ENCODE measurements at regions not wholly inside any gene's neighbourhood (a gene's known extent, or its start where the extent isn't known, plus 50 kb on each side); places are given as distances from the start of the nearest gene placed in this dataset.
"Not testable (repeated sequence)": the region's sequence is repeated elsewhere in the genome, so short reads cannot be mapped to it uniquely, and the experiment has no call there.

DNA sequence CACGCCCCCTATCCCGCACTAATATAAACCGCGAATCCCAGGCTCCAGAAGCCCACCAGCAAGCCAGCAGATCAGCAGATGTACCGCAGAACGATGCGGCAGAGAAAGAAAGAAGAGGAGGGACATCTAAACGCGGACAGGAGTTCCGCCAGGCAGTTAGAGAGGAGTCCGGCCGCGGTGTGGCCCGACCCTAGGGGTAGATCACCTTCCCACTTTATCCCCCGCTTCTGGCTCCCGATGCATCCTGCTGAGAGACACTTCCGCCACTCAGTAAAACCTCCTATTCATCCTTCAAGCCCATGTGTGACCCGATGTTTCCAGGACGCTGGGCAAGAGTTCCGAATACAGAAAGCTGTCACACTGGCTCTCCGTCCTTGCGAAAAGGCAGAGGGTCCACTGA, 1046.8 kb downstream of the SLITRK5 start:
- CTCF ChIA-PET: no interaction called here
- H3K27ac Mint-ChIP-seq: no peak overlapping the region
- no peaks in the 10 kb centered on the region for H3K36me3 Mint-ChIP-seq (ENCODE audit: low read depth)

DNA sequence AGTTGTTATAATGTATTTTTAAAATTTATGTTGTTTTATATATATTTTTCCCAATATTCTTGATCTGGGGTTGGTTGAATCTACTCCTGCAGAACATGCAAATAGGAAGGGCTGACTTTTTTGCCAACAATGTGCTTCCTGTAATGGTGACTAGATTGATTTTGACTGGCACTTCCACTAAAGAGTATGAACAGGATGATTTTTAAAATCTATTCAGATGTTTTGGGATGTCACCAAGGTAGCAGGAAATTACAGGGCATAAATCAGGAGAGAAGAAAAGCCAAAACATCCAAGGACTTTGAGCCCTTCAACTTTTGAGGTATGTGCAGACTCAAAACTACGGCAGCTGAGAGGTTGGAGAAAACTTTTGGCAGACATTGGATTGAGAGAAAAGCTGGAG, 1047.6 kb downstream of the SLITRK5 start:
- Mint-ChIP-seq H3K4me1 (no peaks in the 10 kb centered on the region), H3K4me3 (no peak overlapping the region), H3K36me3 (ENCODE audit: low read depth) (no peaks in the 10 kb centered on the region), H3K27ac (no peak overlapping the region), H3K27me3 (no peaks in the 10 kb centered on the region), H3K9me3 (peaks cover 2% of the 10 kb centered on the region)
- ATAC-seq (ENCODE audit: low read depth) (no peak), DNase-seq (no peak)
- CTCF ChIA-PET: no interaction called here
- intact Hi-C loops (cut with micrococcal nuclease): no loop called here
- TF ChIP-seq, protein P1, sequence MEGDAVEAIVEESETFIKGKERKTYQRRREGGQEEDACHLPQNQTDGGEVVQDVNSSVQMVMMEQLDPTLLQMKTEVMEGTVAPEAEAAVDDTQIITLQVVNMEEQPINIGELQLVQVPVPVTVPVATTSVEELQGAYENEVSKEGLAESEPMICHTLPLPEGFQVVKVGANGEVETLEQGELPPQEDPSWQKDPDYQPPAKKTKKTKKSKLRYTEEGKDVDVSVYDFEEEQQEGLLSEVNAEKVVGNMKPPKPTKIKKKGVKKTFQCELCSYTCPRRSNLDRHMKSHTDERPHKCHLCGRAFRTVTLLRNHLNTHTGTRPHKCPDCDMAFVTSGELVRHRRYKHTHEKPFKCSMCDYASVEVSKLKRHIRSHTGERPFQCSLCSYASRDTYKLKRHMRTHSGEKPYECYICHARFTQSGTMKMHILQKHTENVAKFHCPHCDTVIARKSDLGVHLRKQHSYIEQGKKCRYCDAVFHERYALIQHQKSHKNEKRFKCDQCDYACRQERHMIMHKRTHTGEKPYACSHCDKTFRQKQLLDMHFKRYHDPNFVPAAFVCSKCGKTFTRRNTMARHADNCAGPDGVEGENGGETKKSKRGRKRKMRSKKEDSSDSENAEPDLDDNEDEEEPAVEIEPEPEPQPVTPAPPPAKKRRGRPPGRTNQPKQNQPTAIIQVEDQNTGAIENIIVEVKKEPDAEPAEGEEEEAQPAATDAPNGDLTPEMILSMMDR (IDR thresholded peaks at IDR 0.05): no peak
- POLR2A ChIA-PET: no interaction called here

More for the DNA sequence above, 1046.8 kb downstream of the SLITRK5 start:
- ATAC-seq (ENCODE audit: low read depth) (no peak), DNase-seq (no peak)
- Mint-ChIP-seq H3K9me3 (peaks cover 2% of the 10 kb centered on the region), H3K4me1 (no peaks in the 10 kb centered on the region), H3K27me3 (no peaks in the 10 kb centered on the region), H3K4me3 (no peak overlapping the region)
- POLR2A ChIA-PET: no interaction called here
- intact Hi-C loops (cut with micrococcal nuclease): no loop called here
- TF ChIP-seq, protein P1 (IDR thresholded peaks at IDR 0.05): no peak

DNA sequence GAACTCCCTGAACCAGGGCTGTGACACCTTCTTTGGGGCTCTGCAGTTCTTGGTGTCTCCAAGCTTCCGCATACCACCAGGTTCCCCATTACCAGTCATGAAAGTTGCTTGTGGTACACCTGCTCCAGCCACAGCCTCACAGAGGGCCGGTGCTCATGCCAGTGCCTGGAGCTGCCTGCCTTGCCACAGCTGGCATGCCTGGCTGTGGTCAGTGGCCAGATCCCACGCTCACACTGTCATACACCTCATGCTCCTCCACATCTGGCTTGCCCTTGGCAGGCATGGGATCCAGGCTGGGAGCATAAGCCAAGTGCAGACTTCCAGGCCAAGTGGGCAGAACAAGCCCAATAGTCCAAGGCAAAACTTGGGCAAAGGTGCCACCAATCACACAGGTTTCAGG, 1054.9 kb downstream of the SLITRK5 start:
- CTCF ChIA-PET: no interaction called here
- H3K4me3 Mint-ChIP-seq: no peak overlapping the region
- H3K36me3 Mint-ChIP-seq (ENCODE audit: low read depth): no peaks in the 10 kb centered on the region
- ATAC-seq (ENCODE audit: low read depth) (no peak), DNase-seq (no peak)
- H3K9me3 Mint-ChIP-seq: peaks cover 2% of the 10 kb centered on the region
- intact Hi-C loops (cut with micrococcal nuclease): no loop called here
- POLR2A ChIA-PET: no interaction called here
- TF ChIP-seq, protein P1 (IDR thresholded peaks at IDR 0.05): no peak
- no peaks in the 10 kb centered on the region for H3K27me3 Mint-ChIP-seq
- no peak overlapping the region for H3K27ac Mint-ChIP-seq
- H3K4me1 Mint-ChIP-seq: no peaks in the 10 kb centered on the region

DNA sequence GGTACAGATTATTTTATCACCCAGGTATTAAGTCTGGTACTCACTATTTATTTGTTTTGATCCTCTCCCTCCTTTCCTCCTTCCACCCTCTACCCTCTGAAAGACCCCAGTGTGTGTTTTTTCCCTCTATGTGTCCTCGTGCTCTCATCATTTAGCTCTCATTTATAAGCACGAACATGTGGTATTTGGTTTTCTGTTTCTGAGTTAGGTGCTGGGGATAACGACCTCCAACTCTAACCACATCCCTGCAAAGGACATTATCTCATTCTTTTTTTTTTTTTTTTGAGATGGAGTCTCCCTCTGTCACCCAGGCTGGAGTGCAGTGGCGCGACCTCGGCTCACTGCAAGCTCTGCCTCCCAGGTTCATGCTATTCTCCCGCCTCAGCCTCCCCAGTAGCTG, 1056.1 kb downstream of the SLITRK5 start:
- H3K27ac Mint-ChIP-seq; H3K9me3 Mint-ChIP-seq; DNase-seq; POLR2A ChIA-PET; intact Hi-C loops (cut with micrococcal nuclease); H3K4me3 Mint-ChIP-seq; H3K36me3 Mint-ChIP-seq (ENCODE audit: low read depth); ATAC-seq (ENCODE audit: low read depth); H3K27me3 Mint-ChIP-seq; CTCF ChIA-PET; H3K4me1 Mint-ChIP-seq: not testable (repeated sequence)

DNA sequence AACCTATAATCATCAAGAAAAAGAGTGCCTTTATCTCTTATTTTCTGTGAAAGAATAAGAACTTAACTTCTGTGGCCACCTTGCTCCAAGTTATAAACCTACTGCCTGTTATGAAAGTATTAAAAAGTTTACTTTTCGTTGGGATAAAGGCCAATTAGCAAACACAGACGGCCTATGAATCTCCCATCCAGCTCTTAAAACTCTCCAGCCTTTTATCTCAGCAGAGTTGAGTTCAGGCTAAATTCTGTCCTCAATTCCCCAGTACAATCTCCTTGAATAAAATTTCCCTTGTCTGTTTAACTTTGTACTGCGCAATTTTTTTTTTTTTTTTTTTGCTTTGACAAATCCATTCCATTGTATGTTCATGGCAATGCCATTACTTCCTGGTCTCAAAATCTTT, 1058.4 kb downstream of the SLITRK5 start:
- peaks cover 2% of the 10 kb centered on the region for H3K9me3 Mint-ChIP-seq
- H3K27me3 Mint-ChIP-seq: no peaks in the 10 kb centered on the region
- H3K4me3 Mint-ChIP-seq: no peak overlapping the region
- intact Hi-C loops (cut with micrococcal nuclease): no loop called here
- no peak for DNase-seq
- ChIA-PET CTCF (no interaction called here), POLR2A (no interaction called here)
- H3K27ac Mint-ChIP-seq: no peak overlapping the region
- ATAC-seq (ENCODE audit: low read depth): no peak
- TF ChIP-seq, protein P1 (IDR thresholded peaks at IDR 0.05): no peak
- no peaks in the 10 kb centered on the region for H3K36me3 Mint-ChIP-seq (ENCODE audit: low read depth)
- no peaks in the 10 kb centered on the region for H3K4me1 Mint-ChIP-seq

DNA sequence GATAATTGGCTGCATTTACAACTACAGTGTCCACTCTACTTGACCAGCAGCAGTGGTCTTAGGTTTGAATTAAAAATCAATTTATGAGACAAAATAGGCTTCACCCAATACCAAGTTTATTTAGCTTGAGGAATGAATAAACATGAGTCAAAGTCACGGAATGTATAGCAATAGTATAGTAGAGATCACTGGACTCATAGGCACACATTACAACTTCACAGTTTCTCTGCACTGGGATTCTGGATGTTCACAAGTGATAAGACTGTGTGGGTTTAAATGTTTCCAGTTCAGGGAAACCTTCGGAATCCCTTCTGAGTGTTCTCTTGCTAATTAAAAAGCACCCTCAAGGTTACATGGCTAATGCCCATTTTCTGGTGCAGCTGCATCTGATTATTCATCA, 1064.9 kb downstream of the SLITRK5 start:
- TF ChIP-seq, protein P1 (IDR thresholded peaks at IDR 0.05): no peak
- no peak for DNase-seq
- ATAC-seq (ENCODE audit: low read depth): no peak
- H3K4me1 Mint-ChIP-seq: no peaks in the 10 kb centered on the region
- H3K4me3 Mint-ChIP-seq: no peak overlapping the region
- POLR2A ChIA-PET: no interaction called here
- CTCF ChIA-PET: no interaction called here
- H3K27ac Mint-ChIP-seq: no peak overlapping the region
- intact Hi-C loops (cut with micrococcal nuclease): no loop called here
- no peaks in the 10 kb centered on the region for H3K27me3 Mint-ChIP-seq
- H3K36me3 Mint-ChIP-seq (ENCODE audit: low read depth): no peaks in the 10 kb centered on the region
- H3K9me3 Mint-ChIP-seq: no peaks in the 10 kb centered on the region
